ENCODE measurements at regions not wholly inside any gene's neighbourhood (a gene's known extent, or its start where the extent isn't known, plus 50 kb on each side); places are given as distances from the start of the nearest gene placed in this dataset.
"Not testable (repeated sequence)": the region's sequence is repeated elsewhere in the genome, so short reads cannot be mapped to it uniquely, and the experiment has no call there.

- Histone ChIP-seq H3K4me3 (ENCODE audit: low read depth, low read length) (no peak overlapping the region), H3K9me3 (ENCODE audit: control insufficient read depth, insufficient read depth, low read length) (no peaks in the 10 kb centered on the region), H3K27me3 (ENCODE audit: control insufficient read depth, insufficient read depth, low read length) (no peaks in the 10 kb centered on the region), H3K27ac (ENCODE audit: low read depth, low read length) (no peak overlapping the region)
- ChIA-PET CTCF (no interaction called here), POLR2A (no interaction called here)
- no peak for TF ChIP-seq CTCF (IDR thresholded peaks at IDR 0.05; ENCODE audit: low read depth, low read length)
- no peak for DNase-seq (ENCODE audit: low read depth, low spot score)
These were observed 433.0 kb upstream of the CHAC2 start for GRCh38 chr2:53334610-53335009.

GRCh38 chr2:53331667-53332066 is 435.9 kb upstream of the CHAC2 start:
- Histone ChIP-seq H3K27me3 (ENCODE audit: control insufficient read depth, insufficient read depth, low read length) (no peaks in the 10 kb centered on the region), H3K4me3 (ENCODE audit: low read depth, low read length) (no peak overlapping the region), H3K27ac (ENCODE audit: low read depth, low read length) (no peak overlapping the region), H3K9me3 (ENCODE audit: control insufficient read depth, insufficient read depth, low read length) (no peaks in the 10 kb centered on the region)
- no peak for TF ChIP-seq CTCF (IDR thresholded peaks at IDR 0.05; ENCODE audit: low read depth, low read length)
- ChIA-PET POLR2A (no interaction called here), CTCF (no interaction called here)
- no peak for DNase-seq (ENCODE audit: low read depth, low spot score)

DNA sequence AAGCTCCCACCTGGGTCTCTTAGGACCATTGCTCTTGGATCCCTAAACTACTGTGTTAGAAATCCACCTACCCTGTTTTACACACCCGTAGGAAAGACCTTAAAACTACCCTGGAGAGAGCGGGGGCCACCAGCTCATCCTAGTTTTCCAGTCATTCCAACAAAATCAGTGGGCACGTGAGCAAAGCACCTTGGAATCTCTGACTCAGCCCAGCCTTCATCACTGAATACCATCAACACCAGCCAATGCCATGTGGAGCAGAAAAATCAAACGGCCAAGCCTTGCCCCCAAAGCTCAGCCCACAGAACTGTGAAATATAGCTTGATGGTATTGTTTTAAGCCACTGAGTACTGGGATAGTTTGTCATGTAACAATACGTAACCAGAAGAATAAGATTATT is 449.7 kb upstream of the CHAC2 start:
- H3K27ac ChIP-seq (ENCODE audit: low read depth, low read length) = no peak overlapping the region
- TF ChIP-seq CTCF (IDR thresholded peaks at IDR 0.05; ENCODE audit: low read depth, low read length) = no peak
- H3K9me3 ChIP-seq (ENCODE audit: control insufficient read depth, insufficient read depth, low read length) = no peaks in the 10 kb centered on the region
- ChIA-PET CTCF (no interaction called here), POLR2A (no interaction called here)
- DNase-seq (ENCODE audit: low read depth, low spot score) = no peak
- no peak overlapping the region for H3K4me3 ChIP-seq (ENCODE audit: low read depth, low read length)
- H3K27me3 ChIP-seq (ENCODE audit: control insufficient read depth, insufficient read depth, low read length) = no peaks in the 10 kb centered on the region

DNA sequence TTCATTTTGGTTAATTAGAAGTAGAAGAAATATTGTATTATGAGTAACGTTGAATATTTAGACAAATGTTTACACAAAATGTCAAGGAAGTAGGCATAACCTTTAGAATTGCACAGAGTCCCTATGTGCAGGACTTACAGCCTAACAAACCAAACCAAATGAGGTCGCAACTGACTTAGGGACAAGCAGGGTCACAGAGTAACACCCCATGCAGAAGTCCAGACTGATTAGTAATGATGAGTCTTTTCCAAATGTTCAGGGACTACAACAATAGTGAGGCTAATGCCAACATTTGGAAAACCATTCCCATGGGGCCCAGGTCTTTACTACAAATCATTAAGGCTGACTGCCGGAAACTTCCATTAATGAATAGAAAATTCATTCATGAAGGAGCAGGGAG is 452.5 kb upstream of the CHAC2 start:
- TF ChIP-seq CTCF (IDR thresholded peaks at IDR 0.05; ENCODE audit: low read depth, low read length) = no peak
- ChIA-PET CTCF (no interaction called here), POLR2A (no interaction called here)
- Histone ChIP-seq H3K4me3 (ENCODE audit: low read depth, low read length) (no peak overlapping the region), H3K27ac (ENCODE audit: low read depth, low read length) (no peak overlapping the region), H3K9me3 (ENCODE audit: control insufficient read depth, insufficient read depth, low read length) (no peaks in the 10 kb centered on the region), H3K27me3 (ENCODE audit: control insufficient read depth, insufficient read depth, low read length) (no peaks in the 10 kb centered on the region)
- DNase-seq (ENCODE audit: low read depth, low spot score) = no peak

DNA sequence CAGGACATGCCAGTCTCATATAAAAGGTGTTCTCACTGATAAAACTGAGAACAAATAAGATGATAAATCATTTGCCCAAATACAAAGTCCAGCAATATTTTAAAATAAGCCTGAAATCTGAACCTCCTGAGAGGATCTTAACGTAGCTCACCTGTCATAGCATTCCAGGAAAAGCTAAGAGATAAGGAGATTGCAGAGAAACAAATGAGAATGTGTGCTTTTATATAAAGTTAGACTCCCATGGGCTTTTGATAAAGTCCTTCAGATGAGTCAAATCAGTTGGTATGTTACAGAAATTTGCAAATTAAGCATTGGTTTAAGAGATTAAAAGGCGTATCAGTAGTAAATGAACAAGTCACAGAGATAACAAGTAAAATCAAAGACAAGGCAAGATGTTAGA is 452.9 kb upstream of the CHAC2 start:
- no peak for DNase-seq (ENCODE audit: low read depth, low spot score)
- ChIA-PET CTCF (no interaction called here), POLR2A (no interaction called here)
- H3K4me3 ChIP-seq (ENCODE audit: low read depth, low read length) = no peak overlapping the region
- no peaks in the 10 kb centered on the region for H3K9me3 ChIP-seq (ENCODE audit: control insufficient read depth, insufficient read depth, low read length)
- no peak for TF ChIP-seq CTCF (IDR thresholded peaks at IDR 0.05; ENCODE audit: low read depth, low read length)
- no peaks in the 10 kb centered on the region for H3K27me3 ChIP-seq (ENCODE audit: control insufficient read depth, insufficient read depth, low read length)
- H3K27ac ChIP-seq (ENCODE audit: low read depth, low read length) = no peak overlapping the region

DNA sequence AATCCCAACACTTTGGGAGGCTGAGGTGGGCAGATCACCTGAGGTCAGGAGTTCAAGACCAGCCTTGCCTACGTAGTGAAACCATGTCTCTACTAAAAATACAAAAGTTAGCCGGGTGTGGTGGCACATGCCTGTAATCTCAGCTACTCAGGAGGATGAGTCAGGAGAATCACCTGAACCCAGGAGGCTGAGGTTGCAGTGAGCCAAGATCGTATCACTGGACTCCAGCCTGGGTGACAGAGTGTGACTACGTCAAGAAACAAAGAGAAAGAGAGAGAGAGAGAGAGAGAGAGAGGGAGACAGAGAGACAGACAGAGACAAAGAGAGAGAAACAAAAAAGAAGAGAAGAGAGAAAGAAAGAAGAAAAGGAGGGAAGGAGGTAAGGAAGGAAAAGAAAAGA is 454.0 kb upstream of the CHAC2 start:
- H3K27ac ChIP-seq (ENCODE audit: low read depth, low read length); H3K27me3 ChIP-seq (ENCODE audit: control insufficient read depth, insufficient read depth, low read length); DNase-seq (ENCODE audit: low read depth, low spot score); POLR2A ChIA-PET; H3K9me3 ChIP-seq (ENCODE audit: control insufficient read depth, insufficient read depth, low read length); H3K4me3 ChIP-seq (ENCODE audit: low read depth, low read length); CTCF ChIA-PET: not testable (repeated sequence)

Data from AG04450 (cell line).